SK-N-SH treated with all-trans-retinoic acid at 6 μM for 48 hours (cell line): ENCODE measurements at regions not wholly inside any gene's neighbourhood (a gene's known extent, or its start where the extent isn't known, plus 50 kb on each side); places are given as distances from the start of the nearest gene placed in this dataset.

Experiments
- ARNTL ChIP-seq: fragments of 450-650 bp; formaldehyde crosslinking; IDR thresholded peaks from 2 replicates; pipeline ENCODE4 v1.5.0; 2020; ENCODE audit warnings: low read depth, mild to moderate bottlenecking, moderate library complexity, borderline replicate concordance
- CSDC2 ChIP-seq: fragments of 250-450 bp; sonication (Bioruptor Pico); IDR thresholded peaks from 2 replicates; pipeline ENCODE4 v1.5.0; 2020; ENCODE audit warnings: mild to moderate bottlenecking, moderate library complexity
- CSRNP3 ChIP-seq: fragments of 250-450 bp; sonication (Bioruptor Pico); IDR thresholded peaks from 2 replicates; pipeline ENCODE4 v1.5.1; 2021; ENCODE audit warnings: mild to moderate bottlenecking, moderate library complexity
- GLIS3 ChIP-seq: fragments of 250-450 bp; sonication (Bioruptor Pico); IDR thresholded peaks from 2 replicates; pipeline ENCODE4 v1.5.0; 2020; ENCODE audit warnings: mild to moderate bottlenecking, moderate library complexity
- ISL1 ChIP-seq: fragments of 250-450 bp; sonication (Bioruptor Pico); IDR thresholded peaks from 2 replicates; pipeline ENCODE4 v2.1.2; 2022; ENCODE audit warnings: mild to moderate bottlenecking, moderate library complexity
- PATZ1 ChIP-seq: fragments of 250-450 bp; sonication (Bioruptor Pico); IDR thresholded peaks from 2 replicates; pipeline ENCODE4 v1.8.0; 2020; ENCODE audit warnings: mild to moderate bottlenecking, moderate library complexity, borderline replicate concordance
- POU6F1 ChIP-seq: fragments of 250-450 bp; sonication (Bioruptor Pico); IDR thresholded peaks from 2 replicates; pipeline ENCODE4 v1.8.0; 2021; ENCODE audit warnings: low read depth, mild to moderate bottlenecking, moderate library complexity, borderline replicate concordance
- PPARA ChIP-seq: fragments of 250-450 bp; sonication (Bioruptor Pico); IDR thresholded peaks from 2 replicates; pipeline ENCODE4 v1.5.0; 2020; ENCODE audit warnings: mild to moderate bottlenecking, borderline replicate concordance
- RARB ChIP-seq: fragments of 250-450 bp; sonication (Bioruptor Pico); IDR thresholded peaks from 2 replicates; pipeline ENCODE4 v1.8.0; 2021; ENCODE audit warnings: mild to moderate bottlenecking, moderate library complexity
- TCF4 ChIP-seq: fragments of 250-450 bp; sonication (Bioruptor Pico); IDR thresholded peaks from 2 replicates; pipeline ENCODE4 v1.8.0; 2021; ENCODE audit warnings: mild to moderate bottlenecking, moderate library complexity, borderline replicate concordance
- ZFP3 ChIP-seq: fragments of 250-450 bp; sonication (Bioruptor Pico); IDR thresholded peaks from 2 replicates; pipeline ENCODE4 v1.5.0; 2020; ENCODE audit warnings: mild to moderate bottlenecking, moderate library complexity
- ZFP30 ChIP-seq: fragments of 450-650 bp; formaldehyde crosslinking; IDR thresholded peaks from 2 replicates; pipeline ENCODE4 v1.5.0; 2022; ENCODE audit warnings: mild to moderate bottlenecking, moderate library complexity
- ZNF565 ChIP-seq: fragments of 450-650 bp; formaldehyde crosslinking; conservative IDR thresholded peaks from 2 replicates; pipeline ENCODE4 v1.5.0; 2020; ENCODE audit warnings: low read depth, mild to moderate bottlenecking, moderate library complexity

GRCh38 chr12:5236022-5236640 lies 192.5 kb downstream of the KCNA5 start:
- TF ChIP-seq ZFP30 (CRISPR knock-in tag) (no peak), CSDC2 (CRISPR knock-in tag) (no peak), ISL1 (no peak), ZFP3 (CRISPR knock-in tag) (no peak), POU6F1 (CRISPR knock-in tag) (no peak), PATZ1 (CRISPR knock-in tag) (no peak), TCF4 (CRISPR knock-in tag) (no peak), PPARA (CRISPR knock-in tag) (no peak), ZNF565 (CRISPR knock-in tag) (no peak), CSRNP3 (CRISPR knock-in tag) (no peak), RARB (CRISPR knock-in tag) (no peak), ARNTL (CRISPR knock-in tag) (no peak), GLIS3 (CRISPR knock-in tag) (no peak)
